Thoracic aorta (tissue), 2 donors: ENCODE measurements at regions not wholly inside any gene's neighbourhood (a gene's known extent, or its start where the extent isn't known, plus 50 kb on each side); places are given as distances from the start of the nearest gene placed in this dataset.

Source experiments
- ATAC-seq: fragments of 150-250 bp; one replicate; pipeline ENCODE4 v1.8.0; 2017; ENCODE audit warnings: low read depth; ENCODE audit not compliant: insufficient number of reproducible peaks, low FRiP score
- DNase-seq: peaks from one replicate; pipeline ENCODE4 v3.0.0-alpha.2; 2020; ENCODE audit warnings: low spot score
- H3K27ac ChIP-seq, 2 donors: fragments of 200-600 bp; sonication (generic); 1 replicate in 1 of 2; 2 replicates in 1 of 2; pipeline ENCODE4 v1.5.1; 2016; ENCODE audit warnings: mild to moderate bottlenecking in 2 of 2, moderate library complexity in 2 of 2
- H3K27me3 ChIP-seq: fragments of 200-600 bp; sonication (generic); replicated peaks from 2 replicates; pipeline ENCODE4 v1.6.0; 2016; ENCODE audit warnings: mild to moderate bottlenecking; ENCODE audit not compliant: insufficient read depth
- H3K36me3 ChIP-seq: fragments of 200-600 bp; sonication (generic); one replicate; pipeline ENCODE4 v1.5.1; 2016
- H3K4me1 ChIP-seq, 2 donors: fragments of 200-600 bp; sonication (generic); 1 replicate in 1 of 2; 2 replicates in 1 of 2; pipeline versions ENCODE4 v1.5.1 to v1.6.0; 2016; ENCODE audit warnings: low read depth in 2 of 2, mild to moderate bottlenecking in 1 of 2; ENCODE audit not compliant: control insufficient read depth in 1 of 2
- H3K4me3 ChIP-seq: fragments of 200-600 bp; sonication (generic); 2 replicates; pipeline ENCODE4 v1.5.1; 2016; ENCODE audit warnings: mild to moderate bottlenecking
- H3K9me3 ChIP-seq: fragments of 200-600 bp; sonication (generic); 2 replicates; pipeline ENCODE4 v1.5.1; 2016
- CTCF ChIP-seq: fragments of 200-600 bp; sonication (generic); IDR thresholded peaks from one replicate; pipeline ENCODE4 v1.5.1; 2019; ENCODE audit warnings: antibody characterized with exemption

GRCh38 chrX:113033966-113034680, 193.5 kb upstream of the AMOT start:
- Histone ChIP-seq H3K9me3 (no peaks in the 10 kb centered on the region), H3K27ac (no peak overlapping the region), H3K4me3 (no peak overlapping the region), H3K36me3 (no peaks in the 10 kb centered on the region), H3K27me3 (no peaks in the 10 kb centered on the region), H3K4me1 (no peaks in the 10 kb centered on the region)
- no peak for ATAC-seq
- no peak for TF ChIP-seq CTCF
- DNase-seq, result no peak

GRCh38 chrX:113019958-113020357, 179.3 kb upstream of the AMOT start:
- H3K4me1 ChIP-seq, result no peaks in the 10 kb centered on the region
- no peaks in the 10 kb centered on the region for H3K9me3 ChIP-seq
- DNase-seq (no peak), ATAC-seq (no peak)
- H3K27me3 ChIP-seq, result no peaks in the 10 kb centered on the region
- no peaks in the 10 kb centered on the region for H3K36me3 ChIP-seq
- no peak overlapping the region for H3K27ac ChIP-seq
- no peak overlapping the region for H3K4me3 ChIP-seq
- TF ChIP-seq CTCF, result no peak

- DNase-seq (no peak), ATAC-seq (no peak)
- H3K4me1 ChIP-seq, result no peaks in the 10 kb centered on the region
- H3K27ac ChIP-seq, result no peak overlapping the region
- no peaks in the 10 kb centered on the region for H3K36me3 ChIP-seq
- no peak overlapping the region for H3K4me3 ChIP-seq
- no peaks in the 10 kb centered on the region for H3K27me3 ChIP-seq
- no peak for TF ChIP-seq CTCF
- H3K9me3 ChIP-seq, result no peaks in the 10 kb centered on the region
Observed at GRCh38 chrX:113009837-113010236, 169.2 kb upstream of the AMOT start.

- DNase-seq, result no peak
- Histone ChIP-seq H3K4me1 (no peaks in the 10 kb centered on the region), H3K4me3 (no peak overlapping the region), H3K36me3 (no peaks in the 10 kb centered on the region), H3K27ac (no peak overlapping the region), H3K27me3 (no peaks in the 10 kb centered on the region), H3K9me3 (no peaks in the 10 kb centered on the region)
- no peak for TF ChIP-seq CTCF
- no peak for ATAC-seq
Observed at GRCh38 chrX:113009029-113009428, 168.4 kb upstream of the AMOT start.

GRCh38 chrX:113001836-113002235, 161.2 kb upstream of the AMOT start:
- Histone ChIP-seq H3K9me3 (no peaks in the 10 kb centered on the region), H3K4me3 (no peak overlapping the region), H3K36me3 (no peaks in the 10 kb centered on the region), H3K4me1 (no peaks in the 10 kb centered on the region), H3K27me3 (no peaks in the 10 kb centered on the region), H3K27ac (no peak overlapping the region)
- no peak for TF ChIP-seq CTCF
- no peak for ATAC-seq
- DNase-seq, result no peak
